EH (cell line): ENCODE measurements at regions not wholly inside any gene's neighbourhood (a gene's known extent, or its start where the extent isn't known, plus 50 kb on each side); places are given as distances from the start of the nearest gene placed in this dataset.
A peak's percentile ranks its signal among the peaks of the same experiment; 100 is the strongest.
"Not testable (repeated sequence)": the region's sequence is repeated elsewhere in the genome, so short reads cannot be mapped to it uniquely, and the experiment has no call there.

Experiments
- DNase-seq: peaks from one replicate; pipeline ENCODE4 v3.0.0-alpha.2; 2015; ENCODE audit warnings: low read depth

DNA sequence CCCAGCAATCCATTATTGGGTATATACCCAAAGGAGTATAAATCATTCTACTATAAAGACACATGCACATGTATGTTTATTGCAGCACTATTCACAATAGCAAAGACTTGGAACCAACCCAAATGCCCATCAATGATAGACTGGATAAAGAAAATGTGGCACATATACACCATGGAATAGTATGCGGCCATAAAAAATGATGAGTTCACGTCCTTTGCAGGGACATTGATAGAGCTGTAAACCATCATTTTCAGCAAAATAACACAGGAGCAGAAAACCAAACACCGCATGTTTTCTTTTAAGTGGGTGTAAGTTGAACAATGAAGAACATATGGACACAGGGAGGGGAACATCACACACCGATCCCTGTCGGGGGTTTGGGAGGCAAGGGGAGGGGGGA lies 56.7 kb downstream of the PALS2 start:
- not testable (repeated sequence) for DNase-seq

DNA sequence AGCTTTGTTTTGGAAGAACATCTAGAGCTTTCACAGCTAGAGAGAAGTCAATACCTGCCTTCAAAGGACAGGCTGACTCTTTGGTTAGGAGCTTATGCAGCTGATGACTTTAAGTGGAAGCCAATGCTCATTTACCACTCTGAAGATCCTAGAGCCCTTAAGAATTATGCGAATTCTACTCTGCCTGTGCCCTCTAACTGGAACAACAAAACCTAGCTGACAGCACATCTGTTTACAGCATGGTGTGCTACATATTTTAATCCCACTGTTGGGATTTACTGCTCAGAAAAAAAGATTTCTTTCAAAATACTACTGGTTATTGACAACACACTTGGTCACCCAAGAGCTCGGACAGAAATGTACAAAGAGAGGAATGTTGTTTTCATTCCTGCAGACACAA lies 57.3 kb downstream of the PALS2 start:
- no peak for DNase-seq

DNA sequence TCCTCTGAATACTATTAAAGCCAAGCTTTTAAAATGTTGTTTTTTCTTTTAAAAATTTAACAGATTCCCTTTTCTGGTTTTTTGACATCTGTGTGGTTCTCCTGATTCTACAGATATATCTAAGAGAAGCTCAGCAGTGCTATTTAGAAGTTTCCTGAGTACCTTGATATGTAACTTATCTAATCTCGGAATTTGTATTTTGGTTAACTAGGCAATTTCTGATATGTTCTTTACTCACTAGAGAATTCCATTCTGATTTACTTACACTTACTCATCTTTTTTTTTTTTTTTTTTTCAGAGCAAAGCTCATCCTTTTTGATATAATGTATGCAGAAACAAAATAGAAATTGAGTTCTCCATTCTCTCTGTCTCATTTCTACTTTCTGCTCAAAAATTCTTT lies 63.8 kb downstream of the PALS2 start:
- no peak for DNase-seq

DNA sequence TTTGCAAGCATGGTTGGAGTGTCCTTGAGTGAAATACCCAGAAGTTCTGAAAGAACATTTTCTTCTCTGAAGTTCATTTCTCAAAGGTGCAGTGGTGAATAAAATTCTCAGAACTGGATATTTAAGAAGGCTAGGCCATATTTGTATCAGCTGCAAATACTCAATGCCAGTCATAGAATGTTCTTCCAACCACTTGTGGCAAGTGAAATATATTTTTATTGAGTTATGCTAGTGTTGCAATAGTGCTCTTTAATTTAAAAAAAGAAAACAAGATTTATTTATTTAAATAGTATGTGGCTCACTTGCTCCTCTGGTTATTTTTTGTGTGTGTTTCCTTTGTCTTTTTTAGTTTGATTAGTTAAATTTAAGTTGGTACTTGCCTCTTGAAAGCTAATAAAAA lies 64.5 kb downstream of the PALS2 start:
- DNase-seq = peak; percentile 1

DNA sequence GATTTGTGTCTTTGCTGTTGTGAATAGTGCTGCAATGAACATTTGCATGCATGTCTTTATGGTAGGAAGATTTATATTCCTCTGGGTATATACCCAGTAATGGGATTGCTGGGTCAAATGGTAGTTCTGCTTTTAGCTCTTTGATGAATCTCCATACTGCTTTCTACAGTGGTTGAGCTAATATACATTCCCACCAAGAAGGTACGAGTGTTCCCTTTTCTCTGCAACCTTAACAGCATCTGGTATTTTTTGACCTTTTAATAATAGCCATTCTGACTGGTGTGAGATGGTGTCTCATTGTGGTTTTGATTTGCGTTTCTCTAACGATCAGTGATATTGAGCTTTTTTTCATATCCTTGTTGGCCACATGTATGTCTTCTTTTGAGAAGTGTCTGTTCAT lies 71.3 kb downstream of the PALS2 start:
- not testable (repeated sequence) for DNase-seq
